Esophagus squamous epithelium (tissue), 4 donors: ENCODE measurements at regions not wholly inside any gene's neighbourhood (a gene's known extent, or its start where the extent isn't known, plus 50 kb on each side); places are given as distances from the start of the nearest gene placed in this dataset.

Experiments used
- POLR2A ChIP-seq, 4 donors: fragments of 450-650 bp; IDR thresholded peaks; one replicate each; pipeline ENCODE4 v1.6.1; 2017; ENCODE audit warnings: antibody characterized with exemption in 4 of 4, mild to moderate bottlenecking in 4 of 4, moderate library complexity in 3 of 4
- TF ChIP-seq, protein P1 (sequence below), 6 experiments: fragments of 450-650 bp in 4 of 6; fragments of 200-600 bp in 2 of 6; sonication (generic) in 2 of 6; IDR thresholded peaks; one replicate each; pipeline ENCODE4 v1.5.1; 2016 to 2019; ENCODE audit warnings: antibody characterized with exemption in 6 of 6, mild to moderate bottlenecking in 4 of 6, moderate library complexity in 4 of 6

DNA sequence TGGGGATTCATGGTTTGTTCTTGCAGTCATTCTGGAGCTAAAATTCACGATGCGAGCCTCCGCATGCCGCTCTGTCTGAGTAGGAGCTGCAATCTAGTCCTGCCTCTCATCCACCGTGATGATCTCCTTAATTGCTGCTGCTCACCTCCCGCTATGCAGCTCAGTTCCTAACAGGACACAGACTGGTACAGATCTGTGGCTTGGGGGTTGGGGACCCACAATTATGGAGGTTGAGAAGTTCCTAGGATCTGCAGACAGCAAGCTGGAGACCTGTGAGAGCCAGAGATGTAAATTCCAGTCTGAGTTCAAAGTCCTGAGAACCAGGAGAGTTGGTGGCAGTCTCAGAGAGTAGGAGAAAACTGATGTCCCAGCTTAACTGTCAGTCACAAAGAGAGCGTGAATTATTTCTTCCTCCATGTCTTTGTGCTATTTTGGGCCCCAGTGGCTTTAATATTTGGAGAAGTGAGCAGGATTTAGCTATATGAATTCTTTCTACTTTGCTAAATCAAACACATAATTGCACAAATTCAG lies 378.7 kb upstream of the MAN1A1 start:
- TF ChIP-seq, protein P1, sequence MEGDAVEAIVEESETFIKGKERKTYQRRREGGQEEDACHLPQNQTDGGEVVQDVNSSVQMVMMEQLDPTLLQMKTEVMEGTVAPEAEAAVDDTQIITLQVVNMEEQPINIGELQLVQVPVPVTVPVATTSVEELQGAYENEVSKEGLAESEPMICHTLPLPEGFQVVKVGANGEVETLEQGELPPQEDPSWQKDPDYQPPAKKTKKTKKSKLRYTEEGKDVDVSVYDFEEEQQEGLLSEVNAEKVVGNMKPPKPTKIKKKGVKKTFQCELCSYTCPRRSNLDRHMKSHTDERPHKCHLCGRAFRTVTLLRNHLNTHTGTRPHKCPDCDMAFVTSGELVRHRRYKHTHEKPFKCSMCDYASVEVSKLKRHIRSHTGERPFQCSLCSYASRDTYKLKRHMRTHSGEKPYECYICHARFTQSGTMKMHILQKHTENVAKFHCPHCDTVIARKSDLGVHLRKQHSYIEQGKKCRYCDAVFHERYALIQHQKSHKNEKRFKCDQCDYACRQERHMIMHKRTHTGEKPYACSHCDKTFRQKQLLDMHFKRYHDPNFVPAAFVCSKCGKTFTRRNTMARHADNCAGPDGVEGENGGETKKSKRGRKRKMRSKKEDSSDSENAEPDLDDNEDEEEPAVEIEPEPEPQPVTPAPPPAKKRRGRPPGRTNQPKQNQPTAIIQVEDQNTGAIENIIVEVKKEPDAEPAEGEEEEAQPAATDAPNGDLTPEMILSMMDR (IDR thresholded peaks at IDR 0.05) = no peak
- no peak for TF ChIP-seq POLR2A (IDR thresholded peaks at IDR 0.05)
